Activated CD4-positive, CD25-positive, alpha-beta regulatory T cell treated with anti-CD3 and anti-CD28 coated beads, Interleukin-2, amount 50 U/mL, for 72 hours (primary cell): ENCODE measurements at regions not wholly inside any gene's neighbourhood (a gene's known extent, or its start where the extent isn't known, plus 50 kb on each side); places are given as distances from the start of the nearest gene placed in this dataset.
"Not testable (repeated sequence)": the region's sequence is repeated elsewhere in the genome, so short reads cannot be mapped to it uniquely, and the experiment has no call there.

Experiments
- DNase-seq: peaks from one replicate; pipeline ENCODE4 v3.0.0; 2021

GRCh38 chr14:106029959-106030358, 503.6 kb downstream of the TMEM121 start:
- no peak for DNase-seq

GRCh38 chr14:106037380-106037779, 511.0 kb downstream of the TMEM121 start:
- DNase-seq = no peak

GRCh38 chr14:106038263-106038662, 511.9 kb downstream of the TMEM121 start:
- no peak for DNase-seq

- DNase-seq = no peak
Measured at GRCh38 chr14:106039400-106039799, 513.0 kb downstream of the TMEM121 start.

- DNase-seq = no peak
Measured at GRCh38 chr14:106044515-106044914, 518.1 kb downstream of the TMEM121 start.

GRCh38 chr14:106044949-106045596, 518.7 kb downstream of the TMEM121 start:
- DNase-seq = peak; percentile 61

- DNase-seq = no peak
Measured at GRCh38 chr14:106051796-106052195, 525.4 kb downstream of the TMEM121 start.

- DNase-seq = no peak
Measured at GRCh38 chr14:106055289-106055688, 528.9 kb downstream of the TMEM121 start.

- no peak for DNase-seq
Measured at GRCh38 chr14:106058342-106058741, 532.0 kb downstream of the TMEM121 start.

- DNase-seq = no peak
Measured at GRCh38 chr14:106060276-106060975, 534.0 kb downstream of the TMEM121 start.

GRCh38 chr14:106061877-106062500, 535.6 kb downstream of the TMEM121 start:
- DNase-seq = peak; percentile 62

- DNase-seq = no peak
Measured at GRCh38 chr14:106062502-106063272, 536.3 kb downstream of the TMEM121 start.

GRCh38 chr14:106067935-106068334, 541.6 kb downstream of the TMEM121 start:
- DNase-seq = no peak

- no peak for DNase-seq
Measured at GRCh38 chr14:106069804-106070625, 543.6 kb downstream of the TMEM121 start.

- DNase-seq = no peak
Measured at GRCh38 chr14:106080922-106081321, 554.5 kb downstream of the TMEM121 start.

GRCh38 chr14:106081721-106082120, 555.3 kb downstream of the TMEM121 start:
- not testable (repeated sequence) for DNase-seq

- no peak for DNase-seq
Measured at GRCh38 chr14:106083082-106083481, 556.7 kb downstream of the TMEM121 start.

GRCh38 chr14:106087837-106088236, 561.5 kb downstream of the TMEM121 start:
- DNase-seq = no peak

- DNase-seq = not testable (repeated sequence)
Measured at GRCh38 chr14:106088860-106089259, 562.5 kb downstream of the TMEM121 start.

- peak; percentile 67 for DNase-seq
Measured at GRCh38 chr14:106094654-106095189, 568.3 kb downstream of the TMEM121 start.

GRCh38 chr14:106107703-106108102, 581.3 kb downstream of the TMEM121 start:
- DNase-seq = no peak

GRCh38 chr14:106109337-106109736, 583.0 kb downstream of the TMEM121 start:
- no peak for DNase-seq
